BLaER1 (cell line): ENCODE measurements at regions not wholly inside any gene's neighbourhood (a gene's known extent, or its start where the extent isn't known, plus 50 kb on each side); places are given as distances from the start of the nearest gene placed in this dataset.
"Not testable (repeated sequence)": the region's sequence is repeated elsewhere in the genome, so short reads cannot be mapped to it uniquely, and the experiment has no call there.

Experiments used
- H3K27ac ChIP-seq: shearing (Covaris generic); formaldehyde crosslinking; 2 replicates; pipeline ENCODE4 v1.8.1; 2022
- H3K27me3 ChIP-seq: shearing (Covaris generic); formaldehyde crosslinking; 2 replicates; pipeline ENCODE4 v1.8.1; 2022
- H3K36me3 ChIP-seq: shearing (Covaris generic); formaldehyde crosslinking; 2 replicates; pipeline ENCODE4 v1.8.1; 2022
- H3K4me1 ChIP-seq: shearing (Covaris generic); formaldehyde crosslinking; 2 replicates; pipeline ENCODE4 v1.8.1; 2022
- H3K4me2 ChIP-seq: shearing (Covaris generic); formaldehyde crosslinking; 2 replicates; pipeline ENCODE4 v1.8.1; 2022
- H3K4me3 ChIP-seq: shearing (Covaris generic); formaldehyde crosslinking; 2 replicates; pipeline ENCODE4 v1.8.1; 2022
- H3K9ac ChIP-seq: shearing (Covaris generic); formaldehyde crosslinking; 2 replicates; pipeline ENCODE4 v1.8.1; 2022
- H3K9me3 ChIP-seq: shearing (Covaris generic); formaldehyde crosslinking; 2 replicates; pipeline ENCODE4 v1.8.1; 2022
- H4K20me1 ChIP-seq: shearing (Covaris generic); formaldehyde crosslinking; 2 replicates; pipeline ENCODE4 v1.8.1; 2022
- Cebpa-rat ChIP-seq: shearing (Covaris generic); IDR thresholded peaks from 2 replicates; pipeline ENCODE4 v1.8.1; 2022

- no peak for TF ChIP-seq Cebpa-rat
Measured at GRCh38 chr13:70523622-70524021, 415.4 kb upstream of the KLHL1 start.

DNA sequence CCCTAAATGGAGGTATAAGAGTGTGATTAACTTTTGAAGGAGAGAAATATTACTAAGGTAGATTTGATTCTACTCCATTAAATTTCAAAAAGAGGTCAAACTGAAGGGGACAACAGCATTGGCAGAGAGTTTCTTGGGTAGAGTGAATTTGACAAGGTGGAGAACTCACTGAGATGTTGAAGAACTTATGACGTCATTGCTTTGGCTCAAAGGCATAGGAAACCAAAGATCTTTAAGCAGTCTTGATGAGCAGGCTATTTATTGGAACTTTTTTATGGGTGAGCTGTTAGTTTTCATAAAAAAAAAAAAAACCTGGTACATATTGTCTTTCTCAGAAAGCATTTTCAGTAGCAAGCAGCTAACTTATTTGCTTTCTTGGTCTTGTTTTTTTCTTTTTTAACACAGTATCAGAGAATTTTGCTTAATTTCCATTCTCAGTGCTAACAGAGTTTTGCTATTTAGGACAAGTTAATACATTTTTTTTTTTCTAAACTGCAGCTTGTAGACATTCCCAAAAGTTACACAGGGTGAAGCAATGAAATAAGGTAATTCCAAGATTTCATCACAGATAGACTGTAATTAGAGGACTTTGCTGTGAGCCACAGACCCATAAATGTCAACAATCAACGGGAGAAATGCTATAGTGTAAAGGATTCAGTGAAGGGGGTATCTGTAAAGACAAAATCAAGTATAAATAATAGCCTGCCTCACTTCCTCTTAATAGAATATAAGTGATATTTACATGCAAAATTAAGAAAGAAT is 412.2 kb upstream of the KLHL1 start:
- TF ChIP-seq Cebpa-rat = no peak

More at GRCh38 chr13:70523622-70524021, 415.4 kb upstream of the KLHL1 start:
- Histone ChIP-seq H3K4me1 (no peaks in the 10 kb centered on the region), H3K27ac (no peak overlapping the region), H4K20me1 (no peaks in the 10 kb centered on the region), H3K36me3 (no peaks in the 10 kb centered on the region), H3K4me3 (no peak overlapping the region), H3K9me3 (no peaks in the 10 kb centered on the region), H3K9ac (no peak overlapping the region), H3K4me2 (no peak overlapping the region), H3K27me3 (no peaks in the 10 kb centered on the region)

DNA sequence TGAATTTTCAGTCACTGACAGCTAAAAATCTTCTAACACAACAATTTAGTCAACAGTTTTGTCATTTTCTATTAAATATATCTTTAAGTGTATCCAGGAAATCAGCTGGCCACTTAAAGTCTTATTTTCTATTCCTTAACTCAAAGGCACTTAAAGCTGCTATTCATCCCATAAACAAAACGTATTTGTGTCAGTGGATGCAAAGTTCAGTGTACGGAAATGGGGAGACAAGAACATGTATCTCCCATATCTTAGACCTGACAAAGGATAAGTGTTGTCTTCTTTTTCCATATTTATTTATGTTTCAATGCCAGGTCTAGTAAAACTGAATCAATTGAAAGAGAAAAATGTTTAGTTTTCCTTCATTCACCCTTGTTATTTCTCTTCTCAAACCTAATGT is 409.8 kb upstream of the KLHL1 start:
- no peaks in the 10 kb centered on the region for H3K4me1 ChIP-seq
- H3K9me3 ChIP-seq = no peaks in the 10 kb centered on the region
- H3K4me3 ChIP-seq = no peak overlapping the region
- no peak overlapping the region for H3K9ac ChIP-seq
- H3K27me3 ChIP-seq = no peaks in the 10 kb centered on the region
- H3K36me3 ChIP-seq = no peaks in the 10 kb centered on the region
- H4K20me1 ChIP-seq = no peaks in the 10 kb centered on the region
- no peak for TF ChIP-seq Cebpa-rat
- H3K27ac ChIP-seq = no peak overlapping the region
- no peak overlapping the region for H3K4me2 ChIP-seq

More for the DNA sequence above, 412.2 kb upstream of the KLHL1 start:
- Histone ChIP-seq H3K27ac (no peak overlapping the region), H3K9ac (no peak overlapping the region), H4K20me1 (no peaks in the 10 kb centered on the region), H3K4me1 (no peaks in the 10 kb centered on the region), H3K9me3 (no peaks in the 10 kb centered on the region), H3K4me2 (no peak overlapping the region), H3K36me3 (no peaks in the 10 kb centered on the region), H3K27me3 (no peaks in the 10 kb centered on the region), H3K4me3 (no peak overlapping the region)

DNA sequence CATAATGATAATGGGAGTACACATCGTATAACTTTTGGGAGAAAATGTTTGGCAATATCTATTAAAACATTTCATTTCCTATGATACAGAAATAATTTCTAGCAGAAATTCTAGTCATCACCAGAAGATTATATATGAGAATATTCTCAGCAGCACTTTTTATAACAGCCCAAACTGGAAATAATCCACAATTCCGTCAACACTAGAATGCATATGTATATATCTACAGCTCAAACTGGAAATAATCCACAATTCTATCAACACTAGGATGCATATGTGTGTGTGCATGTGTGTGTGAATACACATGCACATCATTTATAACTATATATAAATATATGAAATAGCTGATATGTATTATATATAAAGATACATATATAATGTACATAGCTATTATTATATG is 408.0 kb upstream of the KLHL1 start:
- Histone ChIP-seq H3K9me3 (peaks cover 6% of the 10 kb centered on the region; the same call in 1 of the 2 replicates), H3K4me3 (no peak overlapping the region), H3K36me3 (no peaks in the 10 kb centered on the region), H3K27me3 (no peaks in the 10 kb centered on the region), H4K20me1 (no peaks in the 10 kb centered on the region), H3K9ac (no peak overlapping the region), H3K27ac (no peak overlapping the region), H3K4me2 (no peak overlapping the region), H3K4me1 (no peaks in the 10 kb centered on the region)
- no peak for TF ChIP-seq Cebpa-rat

GRCh38 chr13:70511861-70512417 is 403.7 kb upstream of the KLHL1 start:
- H3K4me3 ChIP-seq, H3K36me3 ChIP-seq, H3K27ac ChIP-seq, H3K4me2 ChIP-seq, H3K4me1 ChIP-seq, H4K20me1 ChIP-seq, H3K27me3 ChIP-seq, H3K9me3 ChIP-seq, H3K9ac ChIP-seq: not testable (repeated sequence)

DNA sequence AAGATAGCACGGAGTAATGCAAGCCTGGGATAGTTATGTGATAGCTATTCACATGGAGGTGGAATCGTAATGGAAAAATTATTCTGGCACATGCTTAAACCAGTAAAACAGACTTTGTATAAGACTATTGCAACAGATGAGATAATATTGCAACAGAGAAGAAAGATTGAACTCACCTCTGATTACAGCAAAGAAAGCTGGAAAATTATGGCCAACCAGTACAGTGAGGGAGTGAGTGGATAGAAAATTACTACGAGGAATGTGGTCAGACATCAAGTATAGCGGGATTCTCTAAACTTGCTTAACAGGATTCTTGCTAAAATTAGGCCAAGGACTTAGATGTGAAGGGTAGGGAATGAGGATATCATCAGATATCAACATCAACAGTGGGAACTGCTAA is 397.6 kb upstream of the KLHL1 start:
- no peak overlapping the region for H3K9ac ChIP-seq
- H3K27me3 ChIP-seq = no peaks in the 10 kb centered on the region
- TF ChIP-seq Cebpa-rat = no peak
- H3K27ac ChIP-seq = no peak overlapping the region
- no peaks in the 10 kb centered on the region for H3K4me1 ChIP-seq
- H3K4me3 ChIP-seq = no peak overlapping the region
- no peak overlapping the region for H3K4me2 ChIP-seq
- no peaks in the 10 kb centered on the region for H3K36me3 ChIP-seq
- H3K9me3 ChIP-seq = no peaks in the 10 kb centered on the region
- no peaks in the 10 kb centered on the region for H4K20me1 ChIP-seq

- Histone ChIP-seq H3K9me3 (no peaks in the 10 kb centered on the region), H3K4me1 (no peaks in the 10 kb centered on the region), H3K27ac (no peak overlapping the region), H3K9ac (no peak overlapping the region), H3K4me3 (no peak overlapping the region), H3K27me3 (no peaks in the 10 kb centered on the region), H3K4me2 (no peak overlapping the region), H3K36me3 (no peaks in the 10 kb centered on the region), H4K20me1 (no peaks in the 10 kb centered on the region)
- no peak for TF ChIP-seq Cebpa-rat
Measured at GRCh38 chr13:70502944-70503343, 394.7 kb upstream of the KLHL1 start.

GRCh38 chr13:70490320-70490935 is 382.2 kb upstream of the KLHL1 start:
- Histone ChIP-seq H3K4me1 (no peaks in the 10 kb centered on the region), H3K27me3 (no peaks in the 10 kb centered on the region), H3K27ac (no peak overlapping the region), H3K36me3 (no peaks in the 10 kb centered on the region), H3K4me2 (no peak overlapping the region), H3K9me3 (peaks cover 24% of the 10 kb centered on the region), H3K9ac (no peak overlapping the region), H3K4me3 (no peak overlapping the region), H4K20me1 (no peaks in the 10 kb centered on the region)
- TF ChIP-seq Cebpa-rat = no peak

- Histone ChIP-seq H3K4me1 (no peaks in the 10 kb centered on the region), H3K4me2 (no peak overlapping the region), H3K36me3 (no peaks in the 10 kb centered on the region), H4K20me1 (no peaks in the 10 kb centered on the region), H3K4me3 (no peak overlapping the region), H3K27me3 (no peaks in the 10 kb centered on the region), H3K9me3 (peaks cover 7% of the 10 kb centered on the region), H3K9ac (no peak overlapping the region), H3K27ac (no peak overlapping the region)
- no peak for TF ChIP-seq Cebpa-rat
Measured at GRCh38 chr13:70484931-70485330, 376.7 kb upstream of the KLHL1 start.

DNA sequence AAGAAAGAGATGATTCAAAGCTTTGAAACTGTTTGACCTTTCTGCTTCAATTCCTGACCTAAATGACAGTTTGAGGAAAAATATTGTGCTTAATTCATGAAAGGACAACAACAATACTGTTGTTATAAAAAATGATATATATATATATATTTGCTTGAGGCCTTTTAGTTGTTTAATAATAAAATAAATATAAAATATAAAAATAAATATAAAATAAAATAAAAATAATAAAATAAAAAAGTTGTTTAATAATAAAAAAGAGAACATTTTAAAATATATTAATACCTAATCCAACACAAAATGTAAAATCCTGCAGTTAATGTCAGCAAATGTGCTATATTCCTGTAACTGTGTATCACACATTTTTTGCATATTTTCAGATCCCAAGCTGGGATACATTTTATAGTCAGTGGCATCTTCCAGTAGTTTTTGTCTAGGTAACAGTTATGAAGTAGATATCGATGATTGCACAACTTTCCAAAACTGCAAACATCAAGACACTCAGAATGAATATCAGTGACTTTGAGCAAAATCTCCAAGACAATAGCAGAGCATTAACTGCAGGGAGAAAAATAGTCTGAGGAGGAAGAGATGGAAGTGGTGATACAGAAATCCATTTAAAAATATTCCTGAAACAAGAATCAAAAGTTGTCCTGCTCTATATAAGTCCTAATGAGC is 375.5 kb upstream of the KLHL1 start:
- TF ChIP-seq Cebpa-rat = peak; percentile 10; the same call in 1 of the 2 replicates
- Histone ChIP-seq H3K4me3 (no peak overlapping the region), H4K20me1 (no peaks in the 10 kb centered on the region), H3K4me2 (no peak overlapping the region), H3K4me1 (no peaks in the 10 kb centered on the region), H3K9me3 (no peaks in the 10 kb centered on the region), H3K27me3 (no peaks in the 10 kb centered on the region), H3K9ac (no peak overlapping the region), H3K36me3 (no peaks in the 10 kb centered on the region), H3K27ac (no peak overlapping the region)
